A673 (cell line): ENCODE measurements at regions not wholly inside any gene's neighbourhood (a gene's known extent, or its start where the extent isn't known, plus 50 kb on each side); places are given as distances from the start of the nearest gene placed in this dataset.
A peak's percentile ranks its signal among the peaks of the same experiment; 100 is the strongest.
"Not testable (repeated sequence)": the region's sequence is repeated elsewhere in the genome, so short reads cannot be mapped to it uniquely, and the experiment has no call there.

Experiments used
- BruUV-seq: library from RNA; stranded (reverse); fragments of 400-500 nt; replicated peaks from 2 replicates; lab custom pipeline; 2021; lab: Mats Ljungman, UMichigan
- CTCF ChIA-PET: fragments of 300-600 bp; sonication (Branson Sonifier 250); formaldehyde crosslinking; loops from one replicate; lab custom pipeline; 2022; ENCODE audit warnings: antibody characterized with exemption; lab: Charles Lee
- POLR2A ChIA-PET: fragments of 300-600 bp; sonication (Branson Sonifier 250); formaldehyde crosslinking; loops from one replicate; lab custom pipeline; 2022; ENCODE audit warnings: antibody characterized with exemption; ENCODE audit not compliant: low non-redundant PET; lab: Charles Lee
- DNase-seq: peaks from one replicate; pipeline ENCODE4 v3.0.0-alpha.2; 2015; ENCODE audit warnings: low spot score
- H3K27ac ChIP-seq: fragments of 200-600 bp; sonication (generic); 2 replicates; pipeline ENCODE4 v1.5.1; 2016; ENCODE audit warnings: mixed run types, low read depth, mild to moderate bottlenecking, mixed read lengths, antibody characterized with exemption, low read length; ENCODE audit not compliant: poor library complexity, severe bottlenecking
- H3K27me3 ChIP-seq: fragments of 200-600 bp; sonication (generic); replicated peaks from 2 replicates; pipeline ENCODE4 v1.6.1; 2017; ENCODE audit warnings: mixed run types, low read depth, mild to moderate bottlenecking, mixed read lengths, antibody characterized with exemption, low read length; ENCODE audit not compliant: insufficient read depth, poor library complexity
- H3K36me3 ChIP-seq: fragments of 200-600 bp; sonication (generic); 2 replicates; pipeline ENCODE4 v1.6.1; 2016; ENCODE audit warnings: mixed run types, mild to moderate bottlenecking, mixed read lengths, antibody characterized with exemption, low read length; ENCODE audit not compliant: insufficient read depth, poor library complexity, severe bottlenecking
- H3K4me1 ChIP-seq: fragments of 200-600 bp; sonication (generic); 2 replicates; pipeline ENCODE4 v1.6.1; 2017; ENCODE audit warnings: mixed run types, mild to moderate bottlenecking, mixed read lengths, antibody characterized with exemption, low read length; ENCODE audit not compliant: insufficient read depth, poor library complexity, severe bottlenecking
- H3K4me3 ChIP-seq: fragments of 200-600 bp; sonication (generic); 2 replicates; pipeline ENCODE4 v1.5.1; 2016; ENCODE audit warnings: low read depth, mixed run types, mild to moderate bottlenecking, mixed read lengths, low read length; ENCODE audit not compliant: poor library complexity, severe bottlenecking
- H3K9me3 ChIP-seq: fragments of 200-600 bp; sonication (generic); 2 replicates; pipeline ENCODE4 v1.6.1; 2016; ENCODE audit warnings: mixed run types, low read depth, mild to moderate bottlenecking, mixed read lengths, antibody characterized with exemption, low read length; ENCODE audit not compliant: poor library complexity, severe bottlenecking
- CTCF ChIP-seq: fragments of 300-800, 200-600 bp; sonication (generic); conservative IDR thresholded peaks from 2 replicates; pipeline ENCODE4 v1.5.1; 2017; ENCODE audit warnings: low read depth, mild to moderate bottlenecking, antibody characterized with exemption, low read length, moderate library complexity, mixed read lengths
- EZH2 ChIP-seq: fragments of 200-600 bp; sonication (generic); IDR thresholded peaks from 2 replicates; pipeline ENCODE4 v1.6.1; 2017; ENCODE audit warnings: borderline replicate concordance, low read depth, mild to moderate bottlenecking, mixed read lengths, antibody characterized with exemption, low read length; ENCODE audit not compliant: poor library complexity, severe bottlenecking
- intact Hi-C: fragments of 100-400 bp; cut with micrococcal nuclease; formaldehyde crosslinking; loops from one replicate; pipeline ENCODE4 v1.10.0; 2022; ENCODE audit not compliant: unreplicated experiment

DNA sequence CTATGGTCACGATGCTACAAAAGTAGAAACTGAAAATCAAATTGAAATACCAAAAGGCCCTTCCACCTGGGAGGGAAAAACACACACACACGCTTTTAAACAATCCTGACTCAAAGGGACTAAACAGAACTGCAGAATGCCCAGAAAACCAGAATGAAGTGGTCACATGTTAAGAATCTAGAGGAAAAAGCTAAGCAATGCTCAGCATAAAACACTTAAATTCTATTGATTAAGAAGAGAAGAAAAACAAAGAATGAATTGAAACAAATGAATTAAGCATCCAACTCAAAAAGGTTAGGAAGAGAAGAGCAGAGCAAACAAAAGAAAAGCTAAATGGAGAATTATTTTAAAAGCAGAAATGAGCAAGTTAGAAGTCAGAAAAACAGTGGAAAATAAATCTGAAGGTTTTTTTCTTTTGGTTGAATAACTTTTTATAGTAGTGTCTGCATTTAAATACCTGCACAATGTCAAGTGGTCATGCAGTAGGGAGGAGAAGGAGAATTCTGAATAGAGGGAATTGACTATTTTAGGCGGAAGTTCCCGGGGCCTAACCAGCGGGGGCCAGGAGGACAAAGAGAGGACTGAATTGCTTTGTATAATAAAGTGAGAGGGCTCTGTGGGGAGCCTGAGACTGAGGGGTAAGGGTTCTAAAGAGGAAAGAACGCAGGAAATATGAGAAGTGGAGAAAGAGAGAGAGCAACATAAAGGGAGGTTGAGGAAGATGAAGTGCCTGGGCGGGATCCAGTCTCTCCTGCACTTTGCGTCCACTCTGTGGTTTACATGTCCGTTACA lies 146.8 kb downstream of the ATPSCKMT start:
- Histone ChIP-seq H3K4me3 (no peak overlapping the region), H3K36me3 (no peaks in the 10 kb centered on the region), H3K9me3 (no peaks in the 10 kb centered on the region), H3K27me3 (no peaks in the 10 kb centered on the region), H3K27ac (no peak overlapping the region), H3K4me1 (no peaks in the 10 kb centered on the region)
- BruUV-seq: no TSS peak
- no peak for TF ChIP-seq EZH2
- TF ChIP-seq CTCF: no peak
- DNase-seq: peak; percentile 48
- POLR2A ChIA-PET: no interaction called here
- intact Hi-C loops: no loop called here
- CTCF ChIA-PET: no interaction called here

- H3K27ac ChIP-seq, H3K4me1 ChIP-seq, CTCF ChIA-PET, POLR2A ChIA-PET, intact Hi-C loops, DNase-seq, H3K9me3 ChIP-seq, H3K4me3 ChIP-seq, BruUV-seq, H3K36me3 ChIP-seq, H3K27me3 ChIP-seq: not testable (repeated sequence)
Measured at GRCh38 chr5:10102235-10102634, 147.5 kb downstream of the ATPSCKMT start.

- no peak for DNase-seq
- H3K4me3 ChIP-seq: no peak overlapping the region
- no TSS peak for BruUV-seq
- H3K27me3 ChIP-seq: no peaks in the 10 kb centered on the region
- no peaks in the 10 kb centered on the region for H3K9me3 ChIP-seq
- POLR2A ChIA-PET: no interaction called here
- intact Hi-C loops: no loop called here
- H3K27ac ChIP-seq: no peak overlapping the region
- CTCF ChIA-PET: no interaction called here
- no peaks in the 10 kb centered on the region for H3K4me1 ChIP-seq
- no peaks in the 10 kb centered on the region for H3K36me3 ChIP-seq
- TF ChIP-seq CTCF (no peak), EZH2 (no peak)
Measured at GRCh38 chr5:10099548-10099947, 150.1 kb downstream of the ATPSCKMT start.

DNA sequence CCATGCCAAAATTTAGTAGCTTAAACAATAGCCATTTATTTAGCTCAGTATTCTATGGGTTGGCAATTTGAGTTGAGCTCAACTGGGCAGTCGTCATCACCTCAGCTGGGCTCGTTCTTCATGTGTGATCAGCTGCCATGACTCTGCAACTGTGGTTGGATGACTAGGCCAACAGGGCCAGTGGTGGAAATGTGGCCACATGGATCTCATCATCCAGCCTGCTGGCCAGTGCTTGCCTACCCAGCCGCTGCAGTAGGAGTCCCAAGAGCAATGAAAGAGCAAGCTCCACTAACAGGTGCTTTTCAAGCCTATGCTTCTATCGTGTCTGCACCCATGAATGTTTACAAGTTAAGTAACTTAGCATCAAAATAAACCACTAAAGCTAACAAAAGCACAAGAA lies 158.0 kb downstream of the ATPSCKMT start:
- ChIA-PET POLR2A (no interaction called here), CTCF (no interaction called here)
- H3K4me1 ChIP-seq: no peaks in the 10 kb centered on the region
- no peak overlapping the region for H3K27ac ChIP-seq
- no peak for TF ChIP-seq CTCF
- BruUV-seq: no TSS peak
- no peaks in the 10 kb centered on the region for H3K36me3 ChIP-seq
- intact Hi-C loops: no loop called here
- no peak for DNase-seq
- no peaks in the 10 kb centered on the region for H3K27me3 ChIP-seq
- no peak overlapping the region for H3K4me3 ChIP-seq
- H3K9me3 ChIP-seq: no peaks in the 10 kb centered on the region
